HepG2 (cell line): ENCODE measurements at regions not wholly inside any gene's neighbourhood (a gene's known extent, or its start where the extent isn't known, plus 50 kb on each side); places are given as distances from the start of the nearest gene placed in this dataset.
A peak's percentile ranks its signal among the peaks of the same experiment; 100 is the strongest.

Experiments used
- AGO2 ChIP-seq: fragments of 200-400 bp; formaldehyde crosslinking; optimal IDR thresholded peaks from 2 replicates; pipeline ENCODE3; 2017; ENCODE audit warnings: mild to moderate bottlenecking, low read depth, low read length, moderate library complexity
- ATF3 ChIP-seq: sonication (generic); formaldehyde crosslinking; IDR thresholded peaks from 2 replicates; pipeline ENCODE4 v1.4.0; 2020; ENCODE audit warnings: missing genetic modification reagents
- CCAR2 ChIP-seq: fragments of 200-400 bp; formaldehyde crosslinking; optimal IDR thresholded peaks from 2 replicates; pipeline ENCODE3; 2018; ENCODE audit warnings: low read depth, mild to moderate bottlenecking, low read length, moderate library complexity
- DMAP1 ChIP-seq: IDR thresholded peaks from 2 replicates; pipeline ENCODE4 v1.6.1; 2016
- ETV5 ChIP-seq: IDR thresholded peaks from 2 replicates; pipeline ENCODE4 v1.6.1; 2018; ENCODE audit warnings: missing biosample characterization, missing genetic modification reagents, inconsistent platforms, borderline replicate concordance
- HNRNPL ChIP-seq: fragments of 200-400 bp; formaldehyde crosslinking; IDR thresholded peaks from 2 replicates; pipeline ENCODE4 v1.6.1; 2017; ENCODE audit warnings: mild to moderate bottlenecking, low read depth, low read length
- IRX3 ChIP-seq: sonication (generic); formaldehyde crosslinking; IDR thresholded peaks from 2 replicates; pipeline ENCODE4 v1.8.1; 2023; ENCODE audit warnings: mild to moderate bottlenecking, low read depth, missing genetic modification reagents, borderline replicate concordance
- JUN ChIP-seq: sonication (generic); formaldehyde crosslinking; IDR thresholded peaks from 2 replicates; pipeline ENCODE4 v1.4.0; 2020; ENCODE audit warnings: mild to moderate bottlenecking, missing genetic modification reagents
- NR2F6 ChIP-seq, 2 experiments: IDR thresholded peaks; 2 replicates each; pipeline ENCODE4 v1.6.1; 2016; ENCODE audit warnings: antibody characterized with exemption in 1 of 2, mild to moderate bottlenecking in 1 of 2
- PATZ1 ChIP-seq: sonication (generic); formaldehyde crosslinking; IDR thresholded peaks from 2 replicates; pipeline ENCODE4 v1.4.0; 2020; ENCODE audit warnings: missing genetic modification reagents
- SAP130 ChIP-seq: IDR thresholded peaks from 2 replicates; pipeline ENCODE4 v1.6.1; 2016; ENCODE audit warnings: low read depth
- SOX5 ChIP-seq: IDR thresholded peaks from 2 replicates; pipeline ENCODE4 v1.6.1; 2016; ENCODE audit warnings: borderline replicate concordance
- TEAD3 ChIP-seq: optimal IDR thresholded peaks from 2 replicates; pipeline ENCODE3; 2016; ENCODE audit warnings: borderline replicate concordance
- TMF1 ChIP-seq: sonication (generic); formaldehyde crosslinking; IDR thresholded peaks from 2 replicates; pipeline ENCODE4 v1.8.1; 2022; ENCODE audit warnings: low read depth, missing genetic modification reagents
- ZBTB3 ChIP-seq: sonication (generic); formaldehyde crosslinking; IDR thresholded peaks from 2 replicates; pipeline ENCODE4 v1.4.0; 2020; ENCODE audit warnings: low read depth, mild to moderate bottlenecking, moderate library complexity, missing genetic modification reagents, borderline replicate concordance
- ZFX ChIP-seq: sonication (generic); formaldehyde crosslinking; IDR thresholded peaks from 2 replicates; pipeline ENCODE4 v1.4.0; 2020; ENCODE audit warnings: mild to moderate bottlenecking, low read depth, missing genetic modification reagents, moderate library complexity
- ZMYM2 ChIP-seq: sonication (generic); formaldehyde crosslinking; IDR thresholded peaks from 2 replicates; pipeline ENCODE4 v1.8.0; 2022; ENCODE audit warnings: mild to moderate bottlenecking, missing genetic modification reagents
- ZNF543 ChIP-seq: sonication (generic); formaldehyde crosslinking; IDR thresholded peaks from 2 replicates; pipeline ENCODE4 v1.4.0; 2020; ENCODE audit warnings: mild to moderate bottlenecking, missing genetic modification reagents
- TF ChIP-seq, protein P1 (sequence below): sonication (generic); formaldehyde crosslinking; IDR thresholded peaks from 2 replicates; pipeline ENCODE4 v1.4.0; 2020; ENCODE audit warnings: missing genetic modification reagents
- TF ChIP-seq, protein P2 (sequence below): sonication (generic); formaldehyde crosslinking; IDR thresholded peaks from 2 replicates; pipeline ENCODE4 v1.5.0; 2020; ENCODE audit warnings: mild to moderate bottlenecking, missing genetic modification reagents
- TF ChIP-seq, protein P3 (sequence below): sonication (generic); formaldehyde crosslinking; IDR thresholded peaks from 2 replicates; pipeline ENCODE4 v1.9.0; 2022; ENCODE audit warnings: missing genetic modification reagents, mild to moderate bottlenecking, borderline replicate concordance

DNA sequence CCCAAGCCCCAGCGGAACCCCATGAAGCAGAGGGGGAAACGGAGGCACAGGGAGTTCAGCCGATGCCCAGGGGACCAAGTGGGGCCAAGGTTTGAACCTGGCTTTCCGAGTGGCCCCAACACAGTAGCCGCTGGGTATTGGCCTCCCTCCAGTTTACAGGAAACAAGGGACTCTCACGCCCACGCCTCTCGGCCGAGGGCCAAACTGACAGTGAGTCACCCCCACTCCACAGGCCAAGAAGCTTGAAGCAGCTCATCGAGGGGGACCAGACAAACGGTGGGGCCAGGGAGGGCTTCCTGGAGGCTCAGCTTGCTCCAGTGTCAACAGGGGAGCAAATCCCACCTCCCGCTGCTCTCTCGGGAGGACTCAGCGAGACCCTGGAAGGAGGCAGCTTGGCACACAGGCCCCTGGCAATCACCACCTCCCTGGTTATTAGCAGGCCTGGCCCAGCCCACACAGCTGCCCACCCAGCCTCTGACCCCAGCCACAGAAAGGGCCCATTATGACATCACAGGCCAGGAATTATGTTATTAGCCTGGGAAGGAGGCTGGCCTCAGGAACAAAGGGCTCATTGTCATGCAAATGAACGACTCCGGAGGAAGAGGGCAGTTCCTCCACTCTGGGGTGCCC, 54.6 kb downstream of the NCOR2 start (continued):
- TF ChIP-seq NR2F6 (IDR thresholded peaks at IDR 0.05) (0 out of 2 replicates have a peak, but pooled peaks have one; percentile 30), NR2F6 (CRISPR knock-in tag; IDR thresholded peaks at IDR 0.05) (no peak), ZMYM2 (CRISPR knock-in tag) (0 out of 2 replicates have a peak, but pooled peaks have one; percentile 23), HNRNPL (peak; percentile 84), IRX3 (CRISPR knock-in tag) (no peak), ETV5 (CRISPR knock-in tag) (peak; percentile 48; the same call in 1 of the 2 replicates), JUN (0 out of 2 replicates have a peak, but pooled peaks have one; percentile 42), SAP130 (peak; percentile 24; the same call in 1 of the 2 replicates), PATZ1 (CRISPR knock-in tag) (peak; percentile 34), ZFX (CRISPR knock-in tag) (peak; percentile 42), DMAP1 (CRISPR knock-in tag) (no peak), ZNF543 (CRISPR knock-in tag) (0 out of 2 replicates have a peak, but pooled peaks have one; percentile 34), AGO2 (peak; percentile 48), ATF3 (CRISPR knock-in tag) (0 out of 2 replicates have a peak, but pooled peaks have one; percentile 35), SOX5 (CRISPR knock-in tag) (peak; percentile 95), CCAR2 (no peak), ZBTB3 (no peak), TMF1 (no peak), TEAD3 (peak; percentile 67)
- TF ChIP-seq, protein P1, sequence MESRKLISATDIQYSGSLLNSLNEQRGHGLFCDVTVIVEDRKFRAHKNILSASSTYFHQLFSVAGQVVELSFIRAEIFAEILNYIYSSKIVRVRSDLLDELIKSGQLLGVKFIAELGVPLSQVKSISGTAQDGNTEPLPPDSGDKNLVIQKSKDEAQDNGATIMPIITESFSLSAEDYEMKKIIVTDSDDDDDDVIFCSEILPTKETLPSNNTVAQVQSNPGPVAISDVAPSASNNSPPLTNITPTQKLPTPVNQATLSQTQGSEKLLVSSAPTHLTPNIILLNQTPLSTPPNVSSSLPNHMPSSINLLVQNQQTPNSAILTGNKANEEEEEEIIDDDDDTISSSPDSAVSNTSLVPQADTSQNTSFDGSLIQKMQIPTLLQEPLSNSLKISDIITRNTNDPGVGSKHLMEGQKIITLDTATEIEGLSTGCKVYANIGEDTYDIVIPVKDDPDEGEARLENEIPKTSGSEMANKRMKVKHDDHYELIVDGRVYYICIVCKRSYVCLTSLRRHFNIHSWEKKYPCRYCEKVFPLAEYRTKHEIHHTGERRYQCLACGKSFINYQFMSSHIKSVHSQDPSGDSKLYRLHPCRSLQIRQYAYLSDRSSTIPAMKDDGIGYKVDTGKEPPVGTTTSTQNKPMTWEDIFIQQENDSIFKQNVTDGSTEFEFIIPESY (CRISPR knock-in tag) = peak; percentile 62; the same call in 1 of the 2 replicates
- TF ChIP-seq, protein P2, sequence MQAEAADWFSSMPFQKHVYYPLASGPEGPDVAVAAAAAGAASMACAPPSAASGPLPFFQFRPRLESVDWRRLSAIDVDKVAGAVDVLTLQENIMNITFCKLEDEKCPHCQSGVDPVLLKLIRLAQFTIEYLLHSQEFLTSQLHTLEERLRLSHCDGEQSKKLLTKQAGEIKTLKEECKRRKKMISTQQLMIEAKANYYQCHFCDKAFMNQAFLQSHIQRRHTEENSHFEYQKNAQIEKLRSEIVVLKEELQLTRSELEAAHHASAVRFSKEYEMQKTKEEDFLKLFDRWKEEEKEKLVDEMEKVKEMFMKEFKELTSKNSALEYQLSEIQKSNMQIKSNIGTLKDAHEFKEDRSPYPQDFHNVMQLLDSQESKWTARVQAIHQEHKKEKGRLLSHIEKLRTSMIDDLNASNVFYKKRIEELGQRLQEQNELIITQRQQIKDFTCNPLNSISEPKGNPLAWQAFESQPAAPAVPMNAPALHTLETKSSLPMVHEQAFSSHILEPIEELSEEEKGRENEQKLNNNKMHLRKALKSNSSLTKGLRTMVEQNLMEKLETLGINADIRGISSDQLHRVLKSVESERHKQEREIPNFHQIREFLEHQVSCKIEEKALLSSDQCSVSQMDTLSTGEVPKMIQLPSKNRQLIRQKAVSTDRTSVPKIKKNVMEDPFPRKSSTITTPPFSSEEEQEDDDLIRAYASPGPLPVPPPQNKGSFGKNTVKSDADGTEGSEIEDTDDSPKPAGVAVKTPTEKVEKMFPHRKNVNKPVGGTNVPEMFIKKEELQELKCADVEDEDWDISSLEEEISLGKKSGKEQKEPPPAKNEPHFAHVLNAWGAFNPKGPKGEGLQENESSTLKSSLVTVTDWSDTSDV (CRISPR knock-in tag) = no peak
- TF ChIP-seq, protein P3, sequence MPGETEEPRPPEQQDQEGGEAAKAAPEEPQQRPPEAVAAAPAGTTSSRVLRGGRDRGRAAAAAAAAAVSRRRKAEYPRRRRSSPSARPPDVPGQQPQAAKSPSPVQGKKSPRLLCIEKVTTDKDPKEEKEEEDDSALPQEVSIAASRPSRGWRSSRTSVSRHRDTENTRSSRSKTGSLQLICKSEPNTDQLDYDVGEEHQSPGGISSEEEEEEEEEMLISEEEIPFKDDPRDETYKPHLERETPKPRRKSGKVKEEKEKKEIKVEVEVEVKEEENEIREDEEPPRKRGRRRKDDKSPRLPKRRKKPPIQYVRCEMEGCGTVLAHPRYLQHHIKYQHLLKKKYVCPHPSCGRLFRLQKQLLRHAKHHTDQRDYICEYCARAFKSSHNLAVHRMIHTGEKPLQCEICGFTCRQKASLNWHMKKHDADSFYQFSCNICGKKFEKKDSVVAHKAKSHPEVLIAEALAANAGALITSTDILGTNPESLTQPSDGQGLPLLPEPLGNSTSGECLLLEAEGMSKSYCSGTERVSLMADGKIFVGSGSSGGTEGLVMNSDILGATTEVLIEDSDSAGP (CRISPR knock-in tag) = peak; percentile 18; the same call in 1 of the 2 replicates
